ENCODE measurements at regions not wholly inside any gene's neighbourhood (a gene's known extent, or its start where the extent isn't known, plus 50 kb on each side); places are given as distances from the start of the nearest gene placed in this dataset.

GRCh38 chr19:28829762-28830161 is 383.2 kb downstream of the UQCRFS1 start:
- no peak overlapping the region for H3K27ac Mint-ChIP-seq
- H3K9me3 Mint-ChIP-seq, result no peaks in the 10 kb centered on the region
- DNase-seq, result no peak
- peaks cover 11% of the 10 kb centered on the region for H3K4me1 Mint-ChIP-seq
- H3K36me3 Mint-ChIP-seq (ENCODE audit: low read depth), result no peaks in the 10 kb centered on the region
- H3K4me3 Mint-ChIP-seq, result no peak overlapping the region
- peaks cover 18% of the 10 kb centered on the region for H3K27me3 Mint-ChIP-seq (ENCODE audit: low read depth, poor library complexity)
- TF ChIP-seq, protein P1, sequence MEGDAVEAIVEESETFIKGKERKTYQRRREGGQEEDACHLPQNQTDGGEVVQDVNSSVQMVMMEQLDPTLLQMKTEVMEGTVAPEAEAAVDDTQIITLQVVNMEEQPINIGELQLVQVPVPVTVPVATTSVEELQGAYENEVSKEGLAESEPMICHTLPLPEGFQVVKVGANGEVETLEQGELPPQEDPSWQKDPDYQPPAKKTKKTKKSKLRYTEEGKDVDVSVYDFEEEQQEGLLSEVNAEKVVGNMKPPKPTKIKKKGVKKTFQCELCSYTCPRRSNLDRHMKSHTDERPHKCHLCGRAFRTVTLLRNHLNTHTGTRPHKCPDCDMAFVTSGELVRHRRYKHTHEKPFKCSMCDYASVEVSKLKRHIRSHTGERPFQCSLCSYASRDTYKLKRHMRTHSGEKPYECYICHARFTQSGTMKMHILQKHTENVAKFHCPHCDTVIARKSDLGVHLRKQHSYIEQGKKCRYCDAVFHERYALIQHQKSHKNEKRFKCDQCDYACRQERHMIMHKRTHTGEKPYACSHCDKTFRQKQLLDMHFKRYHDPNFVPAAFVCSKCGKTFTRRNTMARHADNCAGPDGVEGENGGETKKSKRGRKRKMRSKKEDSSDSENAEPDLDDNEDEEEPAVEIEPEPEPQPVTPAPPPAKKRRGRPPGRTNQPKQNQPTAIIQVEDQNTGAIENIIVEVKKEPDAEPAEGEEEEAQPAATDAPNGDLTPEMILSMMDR (IDR thresholded peaks at IDR 0.05), result no peak

DNA sequence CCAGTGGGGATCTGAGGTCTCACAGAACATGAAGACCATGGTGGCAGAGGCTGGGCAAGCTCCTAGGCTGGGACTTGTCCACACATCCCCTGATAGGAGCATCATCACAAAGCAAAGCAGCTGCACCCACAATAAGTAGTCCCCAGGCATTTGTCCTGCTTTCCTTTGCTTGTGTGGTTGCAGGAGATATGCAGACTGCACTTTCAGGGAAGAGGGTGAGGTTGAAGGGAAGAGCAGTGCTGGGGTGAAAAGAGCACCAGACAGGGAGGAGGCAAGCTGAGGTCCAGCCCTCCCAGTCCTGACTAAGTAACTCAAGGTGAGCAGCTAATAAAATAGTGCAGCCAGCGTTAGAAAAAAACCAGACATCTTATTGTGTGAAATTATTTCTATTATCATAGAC is 383.6 kb downstream of the UQCRFS1 start:
- H3K4me3 Mint-ChIP-seq, result no peak overlapping the region
- H3K36me3 Mint-ChIP-seq (ENCODE audit: low read depth), result no peaks in the 10 kb centered on the region
- TF ChIP-seq, protein P1 (IDR thresholded peaks at IDR 0.05), result no peak
- peaks cover 18% of the 10 kb centered on the region for H3K27me3 Mint-ChIP-seq (ENCODE audit: low read depth, poor library complexity)
- H3K4me1 Mint-ChIP-seq, result peaks cover 11% of the 10 kb centered on the region
- H3K9me3 Mint-ChIP-seq, result no peaks in the 10 kb centered on the region
- DNase-seq, result no peak
- H3K27ac Mint-ChIP-seq, result no peak overlapping the region

- Mint-ChIP-seq H3K27me3 (ENCODE audit: low read depth, poor library complexity) (peaks cover 26% of the 10 kb centered on the region), H3K9me3 (no peaks in the 10 kb centered on the region), H3K4me1 (peaks cover 11% of the 10 kb centered on the region), H3K4me3 (no peak overlapping the region), H3K36me3 (ENCODE audit: low read depth) (no peaks in the 10 kb centered on the region), H3K27ac (no peak overlapping the region)
- DNase-seq, result no peak
- TF ChIP-seq, protein P1 (IDR thresholded peaks at IDR 0.05), result no peak
Observed at GRCh38 chr19:28828276-28828870, 384.6 kb downstream of the UQCRFS1 start.

DNA sequence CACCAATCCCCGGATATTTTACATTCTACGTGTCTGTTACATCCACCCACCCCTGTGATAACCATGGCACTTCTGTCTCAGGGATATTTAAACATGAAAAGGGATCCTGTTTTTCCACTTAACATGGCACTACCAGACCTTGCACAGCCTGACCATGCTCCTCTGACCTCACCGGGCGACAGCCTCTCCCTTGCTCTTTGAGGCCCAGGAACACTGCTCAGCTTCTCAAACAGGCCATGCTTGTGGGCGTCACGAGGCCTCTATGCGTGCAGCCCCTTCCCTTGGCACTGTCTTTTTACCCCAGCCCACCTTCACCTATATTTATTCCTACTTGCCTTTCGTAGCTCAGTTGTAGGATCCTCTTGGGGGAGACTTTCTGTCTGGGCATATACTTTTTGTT is 385.6 kb downstream of the UQCRFS1 start:
- Mint-ChIP-seq H3K27ac (no peak overlapping the region), H3K4me1 (peaks cover 11% of the 10 kb centered on the region), H3K4me3 (no peak overlapping the region), H3K9me3 (no peaks in the 10 kb centered on the region), H3K27me3 (ENCODE audit: low read depth, poor library complexity) (peaks cover 33% of the 10 kb centered on the region), H3K36me3 (ENCODE audit: low read depth) (no peaks in the 10 kb centered on the region)
- TF ChIP-seq, protein P1 (IDR thresholded peaks at IDR 0.05), result no peak
- no peak for DNase-seq

- DNase-seq, result no peak
- Mint-ChIP-seq H3K27me3 (ENCODE audit: low read depth, poor library complexity) (peaks cover 28% of the 10 kb centered on the region), H3K27ac (no peak overlapping the region), H3K9me3 (no peaks in the 10 kb centered on the region), H3K36me3 (ENCODE audit: low read depth) (no peaks in the 10 kb centered on the region), H3K4me3 (no peak overlapping the region), H3K4me1 (peaks cover 11% of the 10 kb centered on the region)
- TF ChIP-seq, protein P1 (IDR thresholded peaks at IDR 0.05), result no peak
Observed at GRCh38 chr19:28823338-28823961, 389.5 kb downstream of the UQCRFS1 start.

DNA sequence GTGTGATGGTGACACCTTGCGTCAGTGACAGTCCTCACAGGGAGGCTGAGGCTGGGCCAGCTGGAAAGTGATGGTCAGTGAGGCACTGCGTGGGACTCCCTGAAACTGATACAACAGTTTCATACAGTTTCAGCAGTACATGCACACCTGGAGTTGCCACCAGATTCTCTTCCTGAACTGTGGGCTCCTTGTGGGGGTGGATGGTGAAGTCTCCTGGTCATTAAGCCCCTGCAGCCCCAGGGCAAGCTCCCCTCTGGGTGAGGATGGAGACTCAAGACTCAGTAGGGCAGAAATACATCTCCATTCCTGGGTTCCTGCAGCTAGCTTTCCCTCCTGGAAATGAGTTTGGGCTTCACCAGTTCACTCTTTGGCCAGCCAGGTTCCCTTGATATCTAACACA is 392.7 kb downstream of the UQCRFS1 start:
- peaks cover 20% of the 10 kb centered on the region for H3K27me3 Mint-ChIP-seq (ENCODE audit: low read depth, poor library complexity)
- peaks cover 5% of the 10 kb centered on the region for H3K9me3 Mint-ChIP-seq
- DNase-seq, result no peak
- no peak overlapping the region for H3K4me3 Mint-ChIP-seq
- H3K27ac Mint-ChIP-seq, result no peak overlapping the region
- no peaks in the 10 kb centered on the region for H3K4me1 Mint-ChIP-seq
- TF ChIP-seq, protein P1 (IDR thresholded peaks at IDR 0.05), result no peak
- no peaks in the 10 kb centered on the region for H3K36me3 Mint-ChIP-seq (ENCODE audit: low read depth)
